ENCODE measurements at regions not wholly inside any gene's neighbourhood (a gene's known extent, or its start where the extent isn't known, plus 50 kb on each side); places are given as distances from the start of the nearest gene placed in this dataset.

DNA sequence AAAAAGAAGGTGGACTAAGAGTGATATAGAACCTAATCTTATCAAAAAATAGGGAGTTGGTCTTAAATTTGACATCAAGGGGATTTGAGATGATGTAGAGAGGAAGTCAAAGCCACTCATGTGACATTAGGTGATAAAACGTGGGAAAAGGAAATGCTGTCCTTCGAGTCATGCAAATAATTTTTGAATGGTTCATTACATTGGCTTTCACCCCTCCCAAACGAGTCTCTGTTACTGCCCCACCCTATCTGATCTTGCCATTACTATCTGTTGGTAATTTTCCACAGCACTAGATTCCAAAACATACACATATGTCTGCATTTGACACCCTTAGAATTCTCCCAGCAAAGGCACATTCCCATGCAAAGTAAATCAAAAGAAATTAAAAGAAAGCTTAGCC lies 531.1 kb upstream of the ADAMTS5 start:
- Histone ChIP-seq H3K27me3 (ENCODE audit: low read depth, low read length) (no peaks in the 10 kb centered on the region), H3K36me3 (ENCODE audit: control insufficient read depth in 1 of 2, insufficient read depth in 2 of 2, low read length in 2 of 2) (no peaks in the 10 kb centered on the region), H3K4me3 (ENCODE audit: low read depth in 1 of 2, low read length in 2 of 2) (no peak overlapping the region), H3K4me1 (ENCODE audit: control insufficient read depth in 1 of 2, insufficient read depth in 2 of 2, low read length in 2 of 2) (peaks cover 0 to 13% of the 10 kb centered on the region in 2 donors), H3K9me3 (ENCODE audit: control insufficient read depth in 1 of 2, low read length in 2 of 2) (no peaks in the 10 kb centered on the region), H3K27ac (ENCODE audit: low read length) (no peak overlapping the region)

DNA sequence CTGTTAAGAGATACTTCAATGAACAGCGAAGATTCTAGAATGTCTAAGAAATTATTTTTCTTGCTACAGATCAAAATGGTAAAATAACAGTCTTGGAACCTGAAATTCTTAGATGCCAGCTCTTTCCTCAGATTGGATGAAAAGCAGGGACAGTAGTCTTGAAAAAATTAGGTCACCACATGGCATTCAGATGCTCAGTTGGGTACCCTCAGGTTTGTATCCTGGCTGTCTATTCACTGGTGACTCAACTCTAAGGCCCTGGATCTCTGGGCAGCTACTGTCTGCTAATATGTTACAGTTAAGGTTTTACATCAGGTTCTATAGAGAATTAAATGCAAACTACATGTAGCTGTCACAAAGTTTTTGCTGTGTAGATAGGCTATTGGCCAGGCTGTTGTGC lies 528.9 kb upstream of the ADAMTS5 start:
- Histone ChIP-seq H3K27me3 (ENCODE audit: low read depth, low read length) (no peaks in the 10 kb centered on the region), H3K9me3 (ENCODE audit: control insufficient read depth in 1 of 2, low read length in 2 of 2) (no peaks in the 10 kb centered on the region), H3K4me1 (ENCODE audit: control insufficient read depth in 1 of 2, insufficient read depth in 2 of 2, low read length in 2 of 2) (peaks cover 0 to 15% of the 10 kb centered on the region in 2 donors), H3K4me3 (ENCODE audit: low read depth in 1 of 2, low read length in 2 of 2) (no peak overlapping the region), H3K27ac (ENCODE audit: low read length) (no peak overlapping the region), H3K36me3 (ENCODE audit: control insufficient read depth in 1 of 2, insufficient read depth in 2 of 2, low read length in 2 of 2) (no peaks in the 10 kb centered on the region)

DNA sequence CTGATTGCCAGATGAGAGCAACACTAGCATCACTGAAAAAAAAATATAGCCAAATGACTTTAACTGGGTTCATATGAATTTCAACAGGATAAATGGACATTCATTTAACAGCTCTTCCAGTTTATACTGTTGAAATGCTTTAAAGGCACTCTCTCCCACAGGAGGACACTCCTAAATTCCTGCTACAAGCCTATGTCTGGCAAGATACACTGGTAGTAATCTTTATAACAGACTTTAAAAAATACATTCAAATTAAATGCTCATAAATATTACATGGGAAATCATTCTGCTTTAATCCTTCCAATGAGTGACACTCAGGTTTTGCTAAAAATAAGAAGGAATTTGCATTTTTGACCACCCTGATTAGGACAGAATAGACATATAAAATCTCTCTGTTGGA lies 526.7 kb upstream of the ADAMTS5 start:
- no peak overlapping the region for H3K27ac ChIP-seq (ENCODE audit: low read length)
- no peaks in the 10 kb centered on the region for H3K27me3 ChIP-seq (ENCODE audit: low read depth, low read length)
- peaks cover 0 to 7% of the 10 kb centered on the region in 2 donors for H3K4me1 ChIP-seq (ENCODE audit: control insufficient read depth in 1 of 2, insufficient read depth in 2 of 2, low read length in 2 of 2)
- H3K4me3 ChIP-seq (ENCODE audit: low read depth in 1 of 2, low read length in 2 of 2), result no peak overlapping the region
- H3K9me3 ChIP-seq (ENCODE audit: control insufficient read depth in 1 of 2, low read length in 2 of 2), result no peaks in the 10 kb centered on the region
- H3K36me3 ChIP-seq (ENCODE audit: control insufficient read depth in 1 of 2, insufficient read depth in 2 of 2, low read length in 2 of 2), result no peaks in the 10 kb centered on the region

DNA sequence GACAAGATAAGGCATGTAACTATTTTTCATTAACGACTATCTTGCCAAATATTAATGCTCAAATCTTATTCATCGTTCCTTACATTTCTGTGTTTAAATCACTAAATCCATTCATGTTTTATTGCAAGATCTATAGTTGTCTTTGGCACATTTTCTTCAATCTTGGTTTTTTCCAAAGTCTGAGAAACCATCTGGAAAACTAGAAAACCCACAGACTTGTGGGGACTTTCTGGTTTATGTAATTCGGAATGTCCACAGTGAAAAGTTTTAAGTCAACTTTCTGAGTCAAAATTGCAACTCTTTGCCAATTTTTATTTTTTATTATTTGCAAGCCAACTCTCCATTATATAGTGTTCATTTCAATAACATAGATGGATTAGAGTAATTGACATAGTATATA lies 520.8 kb upstream of the ADAMTS5 start:
- H3K36me3 ChIP-seq (ENCODE audit: control insufficient read depth in 1 of 2, insufficient read depth in 2 of 2, low read length in 2 of 2), result no peaks in the 10 kb centered on the region
- peaks cover 0 to 2% of the 10 kb centered on the region in 2 donors for H3K4me1 ChIP-seq (ENCODE audit: control insufficient read depth in 1 of 2, insufficient read depth in 2 of 2, low read length in 2 of 2)
- no peak overlapping the region for H3K27ac ChIP-seq (ENCODE audit: low read length)
- H3K4me3 ChIP-seq (ENCODE audit: low read depth in 1 of 2, low read length in 2 of 2), result no peak overlapping the region
- no peaks in the 10 kb centered on the region for H3K9me3 ChIP-seq (ENCODE audit: control insufficient read depth in 1 of 2, low read length in 2 of 2)
- H3K27me3 ChIP-seq (ENCODE audit: low read depth, low read length), result no peaks in the 10 kb centered on the region

DNA sequence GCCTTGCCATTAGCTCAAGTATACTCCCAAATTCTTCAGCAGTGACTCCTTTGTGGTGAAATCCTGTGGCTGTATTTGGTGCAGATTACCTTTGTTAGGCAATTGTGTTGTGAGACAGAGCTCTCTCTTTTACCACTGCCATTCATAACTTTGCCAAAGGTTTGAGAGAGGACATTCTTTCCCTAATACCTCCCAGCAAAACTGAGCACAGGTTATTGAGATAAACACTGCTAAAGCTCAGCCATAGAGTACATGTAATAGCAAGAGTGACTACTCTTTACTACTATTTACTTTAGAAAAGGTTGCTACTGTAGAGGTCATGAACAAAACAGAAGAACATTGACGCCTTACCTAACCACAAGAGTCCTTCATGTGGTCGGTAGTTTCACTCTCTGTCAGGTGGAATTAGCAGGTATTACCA lies 514.0 kb upstream of the ADAMTS5 start:
- Histone ChIP-seq H3K36me3 (ENCODE audit: control insufficient read depth in 1 of 2, insufficient read depth in 2 of 2, low read length in 2 of 2) (no peaks in the 10 kb centered on the region), H3K4me3 (ENCODE audit: low read depth in 1 of 2, low read length in 2 of 2) (no peak overlapping the region), H3K4me1 (ENCODE audit: control insufficient read depth in 1 of 2, insufficient read depth in 2 of 2, low read length in 2 of 2) (no peaks in the 10 kb centered on the region), H3K27me3 (ENCODE audit: low read depth, low read length) (no peaks in the 10 kb centered on the region), H3K9me3 (ENCODE audit: control insufficient read depth in 1 of 2, low read length in 2 of 2) (no peaks in the 10 kb centered on the region), H3K27ac (ENCODE audit: low read length) (no peak overlapping the region)

DNA sequence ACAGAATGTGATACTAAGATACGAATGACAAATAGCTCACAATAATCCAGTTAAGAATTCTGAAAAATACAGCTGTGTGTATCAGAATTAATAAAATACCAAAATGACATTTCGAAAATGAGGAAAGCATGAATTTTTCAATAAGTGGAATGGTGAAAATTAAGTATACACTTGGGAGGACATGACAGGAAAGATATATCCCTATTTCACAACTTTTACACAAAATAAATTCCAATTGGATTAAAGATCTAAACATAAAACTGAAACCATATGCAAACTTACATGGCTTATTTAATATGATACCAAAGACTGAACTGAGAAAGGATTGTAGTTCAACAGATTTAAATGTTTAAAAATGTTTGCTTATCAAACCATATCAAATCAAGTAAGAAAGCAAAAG lies 510.4 kb upstream of the ADAMTS5 start:
- no peak overlapping the region for H3K4me3 ChIP-seq (ENCODE audit: low read depth in 1 of 2, low read length in 2 of 2)
- no peaks in the 10 kb centered on the region for H3K4me1 ChIP-seq (ENCODE audit: control insufficient read depth in 1 of 2, insufficient read depth in 2 of 2, low read length in 2 of 2)
- no peak overlapping the region for H3K27ac ChIP-seq (ENCODE audit: low read length)
- H3K27me3 ChIP-seq (ENCODE audit: low read depth, low read length), result no peaks in the 10 kb centered on the region
- no peaks in the 10 kb centered on the region for H3K9me3 ChIP-seq (ENCODE audit: control insufficient read depth in 1 of 2, low read length in 2 of 2)
- no peaks in the 10 kb centered on the region for H3K36me3 ChIP-seq (ENCODE audit: control insufficient read depth in 1 of 2, insufficient read depth in 2 of 2, low read length in 2 of 2)

DNA sequence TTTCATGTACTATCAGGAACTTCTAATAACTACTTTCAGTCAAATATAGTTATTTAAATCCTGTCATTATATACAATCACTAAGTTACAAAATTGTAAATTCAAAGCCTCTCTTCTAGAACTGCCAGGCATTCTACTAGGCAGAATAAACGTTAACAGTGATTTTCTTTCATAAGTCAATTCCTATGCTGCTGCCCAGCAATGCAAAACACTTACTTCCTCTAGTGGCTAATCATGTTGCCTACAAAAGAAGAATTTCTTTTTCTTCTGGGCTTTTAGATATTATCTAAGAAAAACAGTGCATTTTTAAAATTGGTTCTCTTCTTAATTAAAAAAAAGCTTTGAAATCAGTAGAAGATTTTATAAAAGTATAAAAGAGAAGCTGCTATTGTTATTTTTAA lies 509.8 kb upstream of the ADAMTS5 start:
- H3K4me1 ChIP-seq (ENCODE audit: control insufficient read depth in 1 of 2, insufficient read depth in 2 of 2, low read length in 2 of 2), result no peaks in the 10 kb centered on the region
- no peaks in the 10 kb centered on the region for H3K9me3 ChIP-seq (ENCODE audit: control insufficient read depth in 1 of 2, low read length in 2 of 2)
- no peak overlapping the region for H3K4me3 ChIP-seq (ENCODE audit: low read depth in 1 of 2, low read length in 2 of 2)
- no peaks in the 10 kb centered on the region for H3K27me3 ChIP-seq (ENCODE audit: low read depth, low read length)
- H3K27ac ChIP-seq (ENCODE audit: low read length), result no peak overlapping the region
- H3K36me3 ChIP-seq (ENCODE audit: control insufficient read depth in 1 of 2, insufficient read depth in 2 of 2, low read length in 2 of 2), result no peaks in the 10 kb centered on the region

DNA sequence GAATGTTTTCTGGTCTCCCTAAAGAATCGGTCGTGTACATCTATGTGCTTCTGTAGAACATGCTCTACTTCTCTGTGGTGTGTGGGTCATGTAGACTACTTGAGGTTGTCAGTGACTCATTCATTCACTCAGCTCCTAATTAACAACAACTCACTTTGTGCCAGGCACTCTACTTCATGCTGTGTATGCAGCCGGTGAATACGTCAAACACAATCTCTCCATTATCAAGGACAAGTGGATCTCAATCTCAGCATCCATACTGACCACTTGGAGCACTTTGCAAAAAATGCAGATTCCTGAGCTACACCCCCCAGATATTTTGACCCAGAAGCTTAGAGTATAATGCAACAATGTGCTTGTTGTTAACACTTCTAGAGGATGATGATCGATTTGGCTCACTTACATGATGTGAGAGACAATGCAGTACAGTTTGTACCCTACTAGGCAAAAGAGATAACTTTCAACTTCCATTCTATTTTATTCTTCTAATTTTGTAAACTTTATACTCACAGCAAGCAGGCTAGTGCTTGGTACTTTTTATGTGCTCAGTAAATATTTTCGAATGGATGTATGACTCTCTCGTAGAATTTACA lies 508.6 kb upstream of the ADAMTS5 start:
- Histone ChIP-seq H3K27me3 (ENCODE audit: low read depth, low read length) (no peaks in the 10 kb centered on the region), H3K4me3 (ENCODE audit: low read depth in 1 of 2, low read length in 2 of 2) (no peak overlapping the region), H3K9me3 (ENCODE audit: control insufficient read depth in 1 of 2, low read length in 2 of 2) (no peaks in the 10 kb centered on the region), H3K27ac (ENCODE audit: low read length) (no peak overlapping the region), H3K36me3 (ENCODE audit: control insufficient read depth in 1 of 2, insufficient read depth in 2 of 2, low read length in 2 of 2) (no peaks in the 10 kb centered on the region), H3K4me1 (ENCODE audit: control insufficient read depth in 1 of 2, insufficient read depth in 2 of 2, low read length in 2 of 2) (no peaks in the 10 kb centered on the region)

DNA sequence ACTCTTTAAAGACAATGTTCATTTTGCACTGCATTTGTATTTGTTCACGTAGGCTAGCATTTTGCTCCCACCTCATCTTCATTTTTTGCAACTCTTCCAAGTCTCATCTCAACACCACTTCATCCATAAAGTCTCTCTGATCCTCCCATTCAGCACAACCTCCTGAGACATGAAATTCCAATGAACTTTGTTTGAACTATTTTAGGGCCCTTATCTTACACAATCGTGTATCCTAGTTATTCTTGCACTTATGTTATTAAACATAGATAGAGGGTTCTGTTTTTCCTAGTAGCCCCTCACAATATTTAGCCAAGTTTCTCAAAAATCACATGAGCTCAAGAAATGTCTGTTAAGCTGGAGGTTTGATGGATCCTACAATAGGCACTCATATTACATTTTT lies 500.5 kb upstream of the ADAMTS5 start:
- no peaks in the 10 kb centered on the region for H3K4me1 ChIP-seq (ENCODE audit: control insufficient read depth in 1 of 2, insufficient read depth in 2 of 2, low read length in 2 of 2)
- H3K9me3 ChIP-seq (ENCODE audit: control insufficient read depth in 1 of 2, low read length in 2 of 2), result no peaks in the 10 kb centered on the region
- H3K4me3 ChIP-seq (ENCODE audit: low read depth in 1 of 2, low read length in 2 of 2), result no peak overlapping the region
- no peaks in the 10 kb centered on the region for H3K27me3 ChIP-seq (ENCODE audit: low read depth, low read length)
- H3K27ac ChIP-seq (ENCODE audit: low read length), result no peak overlapping the region
- no peaks in the 10 kb centered on the region for H3K36me3 ChIP-seq (ENCODE audit: control insufficient read depth in 1 of 2, insufficient read depth in 2 of 2, low read length in 2 of 2)

DNA sequence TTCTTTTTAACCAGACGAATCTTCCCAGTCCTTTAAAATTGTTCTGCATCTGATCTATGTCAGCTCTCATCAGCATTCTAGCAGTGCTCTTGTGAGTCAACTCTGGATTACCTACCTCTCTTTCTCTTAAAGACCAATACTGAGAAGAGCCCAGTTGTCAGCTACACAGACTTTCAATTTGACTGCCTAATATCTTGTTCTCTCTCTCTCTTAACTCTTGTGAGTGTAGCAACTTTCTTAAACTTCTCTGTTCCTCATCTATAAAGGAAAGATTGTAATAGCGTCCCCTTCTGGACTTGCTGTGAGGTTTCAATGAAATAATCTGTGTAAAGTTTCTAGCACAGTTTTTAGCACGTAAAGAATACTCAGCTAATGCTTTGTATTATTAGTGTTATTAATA lies 499.3 kb upstream of the ADAMTS5 start:
- Histone ChIP-seq H3K4me1 (ENCODE audit: control insufficient read depth in 1 of 2, insufficient read depth in 2 of 2, low read length in 2 of 2) (no peaks in the 10 kb centered on the region), H3K9me3 (ENCODE audit: control insufficient read depth in 1 of 2, low read length in 2 of 2) (no peaks in the 10 kb centered on the region), H3K36me3 (ENCODE audit: control insufficient read depth in 1 of 2, insufficient read depth in 2 of 2, low read length in 2 of 2) (no peaks in the 10 kb centered on the region), H3K27ac (ENCODE audit: low read length) (no peak overlapping the region), H3K27me3 (ENCODE audit: low read depth, low read length) (no peaks in the 10 kb centered on the region), H3K4me3 (ENCODE audit: low read depth in 1 of 2, low read length in 2 of 2) (no peak overlapping the region)

DNA sequence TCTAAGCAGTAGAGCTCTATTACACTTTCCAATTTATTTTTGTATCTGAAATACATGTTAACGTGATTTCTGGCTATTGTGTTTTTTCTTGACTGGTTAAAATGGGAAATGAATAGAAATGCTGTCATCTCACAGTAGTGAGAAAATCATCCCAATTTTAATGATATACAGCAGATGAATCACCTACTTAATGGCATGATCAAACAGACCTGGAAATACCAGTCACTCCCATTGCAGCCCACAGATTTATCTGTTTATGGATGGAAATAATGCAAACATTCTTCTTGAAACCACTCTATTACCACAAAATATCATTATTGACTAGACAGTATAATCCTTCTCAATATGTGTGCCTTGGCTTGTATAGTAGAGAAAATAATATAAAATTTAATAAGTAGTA lies 497.8 kb upstream of the ADAMTS5 start:
- Histone ChIP-seq H3K4me1 (ENCODE audit: control insufficient read depth in 1 of 2, insufficient read depth in 2 of 2, low read length in 2 of 2) (no peaks in the 10 kb centered on the region), H3K36me3 (ENCODE audit: control insufficient read depth in 1 of 2, insufficient read depth in 2 of 2, low read length in 2 of 2) (no peaks in the 10 kb centered on the region), H3K27ac (ENCODE audit: low read length) (no peak overlapping the region), H3K4me3 (ENCODE audit: low read depth in 1 of 2, low read length in 2 of 2) (no peak overlapping the region), H3K27me3 (ENCODE audit: low read depth, low read length) (no peaks in the 10 kb centered on the region), H3K9me3 (ENCODE audit: control insufficient read depth in 1 of 2, low read length in 2 of 2) (no peaks in the 10 kb centered on the region)

DNA sequence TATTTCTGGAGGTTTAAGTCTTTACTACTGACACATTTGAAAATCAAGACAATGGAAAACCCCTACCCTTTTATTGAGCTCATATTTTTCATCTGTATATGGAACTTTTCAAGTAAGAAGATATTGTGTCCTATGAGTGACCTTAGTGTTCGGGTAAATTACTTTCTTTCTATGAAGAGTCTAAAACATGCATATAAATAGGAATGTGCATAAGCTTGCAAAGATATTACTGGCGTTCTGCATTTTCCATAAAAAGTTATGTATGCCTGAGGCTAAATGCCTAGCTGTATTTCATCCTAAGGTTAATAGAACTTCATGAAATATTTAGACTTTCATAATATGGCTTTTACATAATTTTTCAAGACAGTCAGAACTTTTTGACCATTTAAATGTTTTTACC lies 495.8 kb upstream of the ADAMTS5 start:
- Histone ChIP-seq H3K27ac (ENCODE audit: low read length) (no peak overlapping the region), H3K4me1 (ENCODE audit: control insufficient read depth in 1 of 2, insufficient read depth in 2 of 2, low read length in 2 of 2) (no peaks in the 10 kb centered on the region), H3K27me3 (ENCODE audit: low read depth, low read length) (no peaks in the 10 kb centered on the region), H3K4me3 (ENCODE audit: low read depth in 1 of 2, low read length in 2 of 2) (no peak overlapping the region), H3K9me3 (ENCODE audit: control insufficient read depth in 1 of 2, low read length in 2 of 2) (no peaks in the 10 kb centered on the region), H3K36me3 (ENCODE audit: control insufficient read depth in 1 of 2, insufficient read depth in 2 of 2, low read length in 2 of 2) (no peaks in the 10 kb centered on the region)

Measured in muscle layer of duodenum (tissue), 2 donors.